B cell (primary cell): ENCODE measurements at regions not wholly inside any gene's neighbourhood (a gene's known extent, or its start where the extent isn't known, plus 50 kb on each side); places are given as distances from the start of the nearest gene placed in this dataset.

Experiments used
- ATAC-seq: fragments of 200-7000 bp; cut with Tn5 transposase; one replicate; pipeline ENCODE4 v1.10.0; 2021; ENCODE audit warnings: low read depth, mild to moderate bottlenecking, moderate number of reproducible peaks, moderate library complexity
- CTCF ChIA-PET: fragments of 350-600 bp; sonication (Branson Sonifier 250); formaldehyde crosslinking; loops from one replicate; lab custom pipeline; 2021; ENCODE audit warnings: antibody characterized with exemption, inconsistent platforms; lab: Charles Lee
- POLR2A ChIA-PET: fragments of 350-600 bp; sonication (Branson Sonifier 250); formaldehyde crosslinking; loops from one replicate; lab custom pipeline; 2021; ENCODE audit warnings: antibody characterized with exemption; lab: Charles Lee
- DNase-seq: peaks from one replicate; pipeline ENCODE4 v3.0.0; 2013
- H2AFZ ChIP-seq: 2 replicates; pipeline ENCODE4 v1.6.1; 2012; ENCODE audit warnings: mild to moderate bottlenecking, low read depth, low read length; ENCODE audit not compliant: insufficient read depth, poor library complexity, severe bottlenecking
- H3K27ac ChIP-seq, 2 donors: 1 replicate in 1 of 2; 2 replicates in 1 of 2; pipeline ENCODE4 v1.5.1; 2012 to 2013; ENCODE audit warnings: low read length in 2 of 2, mild to moderate bottlenecking in 2 of 2, moderate library complexity in 1 of 2
- H3K27me3 ChIP-seq, 4 experiments: fragments of 200-600 bp in 1 of 4; sonication (generic) in 1 of 4; replicated peaks in 1 of 4; 1 replicate in 2 of 4; 2 replicates in 2 of 4; pipeline versions ENCODE4 v1.6.1 to v1.7.0; 2013 to 2016; ENCODE audit warnings: low read length in 3 of 4, mild to moderate bottlenecking in 2 of 4, mixed read lengths in 1 of 4, moderate library complexity in 1 of 4; ENCODE audit not compliant: insufficient read depth in 4 of 4, control insufficient read depth in 3 of 4; ENCODE audit errors: control extremely low read depth in 1 of 4
- H3K36me3 ChIP-seq, 2 experiments: replicated peaks in 1 of 2; 1 replicate in 1 of 2; 2 replicates in 1 of 2; pipeline versions ENCODE4 v1.6.1 to v1.7.1; 2013; ENCODE audit warnings: low read length in 1 of 2; ENCODE audit not compliant: insufficient read depth in 2 of 2, control insufficient read depth in 1 of 2; ENCODE audit errors: control extremely low read depth in 1 of 2, extremely low read depth in 1 of 2
- H3K4me1 ChIP-seq, 2 donors: fragments of 200-600 bp in 1 of 2; sonication (generic) in 1 of 2; 1 replicate in 1 of 2; 2 replicates in 1 of 2; pipeline versions ENCODE4 v1.5.1 to v1.6.1; 2013 to 2017; ENCODE audit warnings: low read length in 2 of 2; ENCODE audit not compliant: control insufficient read depth in 2 of 2, insufficient read depth in 2 of 2
- H3K4me2 ChIP-seq: replicated peaks from 2 replicates; pipeline ENCODE3; 2012; ENCODE audit warnings: mild to moderate bottlenecking, low read depth, low read length; ENCODE audit not compliant: poor library complexity, severe bottlenecking
- H3K4me3 ChIP-seq, 5 experiments: fragments of 200-600 bp in 1 of 5; sonication (generic) in 1 of 5; 1 replicate in 3 of 5; 2 replicates in 2 of 5; pipeline versions ENCODE4 v1.5.1 to v1.7.0; 2011 to 2016; ENCODE audit warnings: low read length in 4 of 5, mild to moderate bottlenecking in 4 of 5, low read depth in 2 of 5, control low read depth in 1 of 5, moderate library complexity in 1 of 5; ENCODE audit not compliant: insufficient read depth in 1 of 5; ENCODE audit errors: control extremely low read depth in 1 of 5, extremely low read depth in 1 of 5
- H3K79me2 ChIP-seq: fragments of 200-600 bp; sonication (generic); one replicate; pipeline ENCODE4 v1.6.0; 2016; ENCODE audit warnings: low read length; ENCODE audit not compliant: control insufficient read depth, insufficient read depth
- H3K9ac ChIP-seq: fragments of 200-600 bp; sonication (generic); 2 replicates; pipeline ENCODE4 v1.6.1; 2017; ENCODE audit warnings: mild to moderate bottlenecking, low read length, moderate library complexity
- H3K9me3 ChIP-seq, 3 donors: one replicate each; pipeline versions ENCODE4 v1.6.1 to v1.7.1; 2013; ENCODE audit warnings: low read length in 2 of 3; ENCODE audit not compliant: control insufficient read depth in 2 of 3, insufficient read depth in 1 of 3; ENCODE audit errors: control extremely low read depth in 1 of 3
- H4K20me1 ChIP-seq: 2 replicates; pipeline ENCODE4 v1.6.0; 2012; ENCODE audit warnings: mild to moderate bottlenecking, low read length; ENCODE audit not compliant: insufficient read depth, control insufficient read depth, poor library complexity, severe bottlenecking
- H3K27ac Mint-ChIP-seq: one replicate; pipeline ENCODE4 v1.8.0; 2021; ENCODE audit warnings: mixed read lengths
- H3K27me3 Mint-ChIP-seq: one replicate; pipeline ENCODE4 v1.8.0; 2021; ENCODE audit warnings: mixed read lengths
- H3K4me1 Mint-ChIP-seq: one replicate; pipeline ENCODE4 v1.8.0; 2021; ENCODE audit warnings: mixed read lengths
- H3K4me3 Mint-ChIP-seq: one replicate; pipeline ENCODE4 v1.8.0; 2021; ENCODE audit warnings: mixed read lengths
- H3K9me3 Mint-ChIP-seq: one replicate; pipeline ENCODE4 v1.8.0; 2022; ENCODE audit warnings: mixed read lengths; ENCODE audit not compliant: insufficient read depth
- EZH2 ChIP-seq: IDR thresholded peaks from 2 replicates; pipeline ENCODE4 v1.6.1; 2012; ENCODE audit warnings: borderline replicate concordance, low read depth, mild to moderate bottlenecking, moderate library complexity, low read length; ENCODE audit not compliant: insufficient read depth, poor library complexity, severe bottlenecking
- WGBS: methylation state at CpG from one replicate; pipeline ENCODE4 v1.1.5; 2013; ENCODE audit warnings: missing lambda C conversion rate; ENCODE audit not compliant: insufficient coverage; 5-methylcytosine and 5-hydroxymethylcytosine counted together
- intact Hi-C: fragments of 100-400 bp; cut with micrococcal nuclease; formaldehyde crosslinking; loops from one replicate; pipeline ENCODE4 v1.10.0; 2022
- TF ChIP-seq, protein P1 (sequence below): fragments of 200-600 bp; IDR thresholded peaks from one replicate; pipeline ENCODE4 v1.8.0; 2022; ENCODE audit warnings: antibody characterized with exemption, mild to moderate bottlenecking

DNA sequence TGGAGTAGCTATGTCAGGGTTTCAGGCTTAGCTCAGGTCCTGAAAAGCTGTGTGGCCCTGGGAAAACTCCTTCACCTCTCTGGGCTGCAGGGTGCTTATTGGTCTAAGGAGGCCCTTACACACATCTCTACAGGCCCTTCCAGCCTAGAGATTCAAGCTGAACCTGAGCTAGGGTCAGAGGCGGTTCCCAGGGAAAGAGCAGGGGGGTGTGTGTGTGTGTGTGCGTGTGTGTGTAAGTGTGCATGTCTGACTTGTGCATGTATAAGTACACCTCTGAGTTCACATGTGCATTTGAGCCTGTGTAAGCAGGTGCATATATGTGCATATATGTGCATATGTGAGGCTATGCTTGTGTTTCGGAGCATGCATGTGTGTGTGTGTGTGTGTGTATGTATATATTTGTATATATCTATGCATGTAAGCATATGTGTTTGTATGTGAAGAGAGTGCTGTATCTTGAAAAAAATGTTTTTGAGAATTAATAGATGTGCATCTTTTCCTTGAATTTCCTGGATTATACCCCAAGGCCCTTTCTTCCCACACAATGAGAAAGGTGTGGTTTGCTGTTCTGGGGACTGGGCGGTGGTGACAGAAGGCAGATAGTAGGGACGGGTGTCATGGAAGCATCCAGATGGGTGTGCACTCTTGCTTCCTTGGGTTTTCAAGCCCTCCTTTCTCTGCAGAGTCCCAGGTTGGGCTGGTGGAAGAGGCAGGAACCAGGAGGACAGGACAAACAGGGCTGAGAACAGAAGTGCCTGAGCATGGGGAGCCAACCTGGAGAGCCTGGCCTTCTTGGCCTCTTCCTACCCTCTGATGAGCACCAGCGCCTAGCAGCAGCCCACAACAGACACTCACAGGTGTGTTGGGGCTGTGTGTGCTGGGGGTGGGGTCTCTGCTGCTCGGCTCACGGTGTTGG lies 150.3 kb upstream of the TSHZ3 start:
- H3K27me3 ChIP-seq, result no peaks in the 10 kb centered on the region
- H3K27ac ChIP-seq, result no peak overlapping the region
- Mint-ChIP-seq H3K9me3 (peaks cover 6% of the 10 kb centered on the region), H3K4me1 (no peaks in the 10 kb centered on the region), H3K4me3 (no peak overlapping the region), H3K27ac (no peak overlapping the region), H3K27me3 (no peaks in the 10 kb centered on the region)
- DNase-seq, result no peak
- 88% methylated on average over 4 of the region's 8 CpGs for WGBS
- ChIA-PET POLR2A (no interaction called here), CTCF (no interaction called here)
- no peak overlapping the region for H3K9ac ChIP-seq
- TF ChIP-seq EZH2, result no peak
- TF ChIP-seq, protein P1, sequence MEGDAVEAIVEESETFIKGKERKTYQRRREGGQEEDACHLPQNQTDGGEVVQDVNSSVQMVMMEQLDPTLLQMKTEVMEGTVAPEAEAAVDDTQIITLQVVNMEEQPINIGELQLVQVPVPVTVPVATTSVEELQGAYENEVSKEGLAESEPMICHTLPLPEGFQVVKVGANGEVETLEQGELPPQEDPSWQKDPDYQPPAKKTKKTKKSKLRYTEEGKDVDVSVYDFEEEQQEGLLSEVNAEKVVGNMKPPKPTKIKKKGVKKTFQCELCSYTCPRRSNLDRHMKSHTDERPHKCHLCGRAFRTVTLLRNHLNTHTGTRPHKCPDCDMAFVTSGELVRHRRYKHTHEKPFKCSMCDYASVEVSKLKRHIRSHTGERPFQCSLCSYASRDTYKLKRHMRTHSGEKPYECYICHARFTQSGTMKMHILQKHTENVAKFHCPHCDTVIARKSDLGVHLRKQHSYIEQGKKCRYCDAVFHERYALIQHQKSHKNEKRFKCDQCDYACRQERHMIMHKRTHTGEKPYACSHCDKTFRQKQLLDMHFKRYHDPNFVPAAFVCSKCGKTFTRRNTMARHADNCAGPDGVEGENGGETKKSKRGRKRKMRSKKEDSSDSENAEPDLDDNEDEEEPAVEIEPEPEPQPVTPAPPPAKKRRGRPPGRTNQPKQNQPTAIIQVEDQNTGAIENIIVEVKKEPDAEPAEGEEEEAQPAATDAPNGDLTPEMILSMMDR, result no peak
- H3K79me2 ChIP-seq, result no peaks in the 10 kb centered on the region
- H4K20me1 ChIP-seq, result no peaks in the 10 kb centered on the region
- H3K4me2 ChIP-seq, result no peak overlapping the region
- ATAC-seq, result no peak
- peaks cover 0 to 35% (median 0%) of the 10 kb centered on the region in 3 donors for H3K9me3 ChIP-seq
- intact Hi-C loops, result no loop called here
- no peaks in the 10 kb centered on the region for H3K4me1 ChIP-seq
- H3K4me3 ChIP-seq, result no peak overlapping the region
- H2AFZ ChIP-seq, result no peak overlapping the region
- H3K36me3 ChIP-seq, result no peaks in the 10 kb centered on the region

DNA sequence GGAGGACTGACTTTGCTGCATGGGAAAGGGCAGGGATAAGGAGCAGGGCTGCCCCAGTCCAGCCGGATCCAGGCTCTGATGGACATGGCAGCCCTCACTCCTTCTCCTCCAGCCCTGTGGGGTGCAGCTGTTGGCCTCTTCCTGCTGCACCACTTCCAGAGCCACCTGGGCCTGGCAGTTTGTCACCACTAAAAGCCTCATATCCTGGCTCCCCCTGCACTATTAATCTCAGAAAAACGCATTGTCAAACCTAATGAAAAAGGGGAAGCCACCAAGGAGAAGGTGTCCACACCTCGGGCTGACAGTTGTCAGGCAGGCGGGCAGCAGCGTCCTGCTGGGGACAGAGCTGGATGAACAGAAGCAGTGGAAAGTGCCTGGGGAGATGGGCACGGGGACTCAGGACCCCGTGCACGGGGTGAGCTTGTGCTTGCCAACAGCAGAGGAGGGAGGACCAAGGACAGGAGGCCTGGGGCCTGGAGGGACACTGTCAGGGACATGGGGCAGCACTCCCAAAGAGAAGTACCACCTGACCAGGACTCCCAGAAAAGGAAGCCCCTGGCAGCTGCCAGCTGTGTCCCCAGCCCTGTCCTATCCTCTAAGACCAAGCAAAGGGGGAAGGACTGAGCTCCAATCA lies 151.1 kb upstream of the TSHZ3 start:
- no peak overlapping the region for H3K4me3 Mint-ChIP-seq
- Histone ChIP-seq H3K4me3 (no peak overlapping the region), H3K9me3 (peaks cover 0 to 42% (median 0%) of the 10 kb centered on the region in 3 donors), H3K36me3 (no peaks in the 10 kb centered on the region), H2AFZ (no peak overlapping the region), H4K20me1 (no peaks in the 10 kb centered on the region), H3K79me2 (no peaks in the 10 kb centered on the region), H3K27ac (no peak overlapping the region), H3K4me1 (no peaks in the 10 kb centered on the region), H3K4me2 (no peak overlapping the region), H3K9ac (no peak overlapping the region), H3K27me3 (no peaks in the 10 kb centered on the region)
- TF ChIP-seq, protein P1, result no peak
- TF ChIP-seq EZH2, result no peak
- ChIA-PET CTCF (no interaction called here), POLR2A (no interaction called here)
- no peak for DNase-seq
- intact Hi-C loops, result no loop called here
- no peak for ATAC-seq
- H3K9me3 Mint-ChIP-seq, result peaks cover 6% of the 10 kb centered on the region
- H3K4me1 Mint-ChIP-seq, result no peaks in the 10 kb centered on the region
- no peaks in the 10 kb centered on the region for H3K27me3 Mint-ChIP-seq
- 15% methylated on average over 8 of the region's 8 CpGs for WGBS
- H3K27ac Mint-ChIP-seq, result no peak overlapping the region
